Upper lobe of right lung (tissue), 1 donor: ENCODE measurements at regions not wholly inside any gene's neighbourhood (a gene's known extent, or its start where the extent isn't known, plus 50 kb on each side); places are given as distances from the start of the nearest gene placed in this dataset.
"Not testable (repeated sequence)": the region's sequence is repeated elsewhere in the genome, so short reads cannot be mapped to it uniquely, and the experiment has no call there.

Experiments
- ATAC-seq: fragments of 200-7000 bp; cut with Tn5 transposase; one replicate; pipeline ENCODE4 v1.9.1; 2020; ENCODE audit warnings: mild to moderate bottlenecking, moderate library complexity
- DNase-seq: peaks from one replicate; pipeline ENCODE4 v3.0.0-alpha.2; 2020
- H3K27ac ChIP-seq: fragments of 200-600 bp; one replicate; pipeline ENCODE4 v1.8.0; 2022
- H3K27me3 ChIP-seq: fragments of 200-600 bp; one replicate; pipeline ENCODE4 v1.8.0; 2022; ENCODE audit warnings: mild to moderate bottlenecking
- H3K36me3 ChIP-seq: fragments of 200-600 bp; one replicate; pipeline ENCODE4 v1.8.0; 2022
- H3K4me1 ChIP-seq: fragments of 200-600 bp; one replicate; pipeline ENCODE4 v1.8.0; 2022
- H3K4me3 ChIP-seq: fragments of 200-600 bp; one replicate; pipeline ENCODE4 v1.8.0; 2022; ENCODE audit warnings: mild to moderate bottlenecking
- H3K9me3 ChIP-seq: fragments of 200-600 bp; one replicate; pipeline ENCODE4 v1.8.0; 2022
- CTCF ChIP-seq: fragments of 200-600 bp; IDR thresholded peaks from one replicate; pipeline ENCODE4 v1.8.0; 2022; ENCODE audit warnings: antibody characterized with exemption
- intact Hi-C: fragments of 100-400 bp; cut with DNase I; formaldehyde crosslinking; loops from one replicate; pipeline ENCODE4 v1.11.0; 2022
- donor health status: DM: no; HTN: yes; CAD: no; lungs with severe emphysema.

GRCh38 chrY:12496007-12496406 is 205.0 kb upstream of the USP9Y start:
- Histone ChIP-seq H3K4me3 (no peak overlapping the region), H3K27me3 (no peaks in the 10 kb centered on the region), H3K4me1 (no peaks in the 10 kb centered on the region), H3K36me3 (no peaks in the 10 kb centered on the region), H3K27ac (no peak overlapping the region), H3K9me3 (no peaks in the 10 kb centered on the region)
- ATAC-seq (no peak), DNase-seq (no peak)
- no peak for TF ChIP-seq CTCF
- intact Hi-C loops = no loop called here

DNA sequence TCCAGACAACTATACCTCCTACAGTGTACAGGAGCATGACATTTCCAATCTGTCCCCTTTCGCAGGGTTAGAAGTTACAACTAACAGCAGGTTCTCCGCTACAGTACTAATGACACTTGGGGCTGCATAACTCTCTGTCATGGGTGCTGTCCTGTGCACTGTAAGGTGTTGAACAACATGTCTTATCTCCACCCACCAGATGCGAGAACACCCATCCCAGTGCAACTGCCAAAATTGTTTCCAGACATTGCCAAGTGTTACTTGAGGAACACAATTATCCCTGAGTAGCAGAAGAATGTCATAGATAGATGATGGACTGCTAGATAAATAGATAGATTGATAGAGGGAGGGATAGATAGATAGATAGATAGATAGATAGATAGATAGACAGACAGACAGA is 200.9 kb upstream of the USP9Y start:
- no peaks in the 10 kb centered on the region for H3K4me1 ChIP-seq
- no peaks in the 10 kb centered on the region for H3K36me3 ChIP-seq
- intact Hi-C loops = no loop called here
- no peaks in the 10 kb centered on the region for H3K27me3 ChIP-seq
- H3K27ac ChIP-seq = no peak overlapping the region
- ATAC-seq (no peak), DNase-seq (no peak)
- no peak overlapping the region for H3K4me3 ChIP-seq
- no peaks in the 10 kb centered on the region for H3K9me3 ChIP-seq
- TF ChIP-seq CTCF = no peak

- ATAC-seq, H3K27ac ChIP-seq, H3K4me3 ChIP-seq, H3K27me3 ChIP-seq, H3K36me3 ChIP-seq, H3K9me3 ChIP-seq, H3K4me1 ChIP-seq, intact Hi-C loops, DNase-seq: not testable (repeated sequence)
Observed at GRCh38 chrY:12504028-12504427, 197.0 kb upstream of the USP9Y start.

DNA sequence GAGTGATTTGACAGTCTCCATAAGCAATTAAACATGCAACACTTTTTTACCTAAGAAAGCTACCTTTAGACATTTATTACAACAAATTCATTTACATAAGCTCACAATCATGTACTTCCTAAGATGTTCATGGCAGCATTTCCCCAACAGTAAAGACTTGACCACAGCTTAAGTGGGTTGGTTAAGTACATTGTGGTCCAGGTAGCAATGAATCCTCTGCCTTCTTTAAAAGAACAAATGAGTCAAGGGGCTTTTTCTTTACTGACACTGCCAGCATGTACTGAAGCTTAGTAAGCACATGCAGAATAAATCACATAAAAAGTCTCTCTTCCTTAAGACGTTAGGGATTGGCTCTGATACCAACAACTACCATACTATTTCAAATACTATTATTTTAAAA is 183.7 kb upstream of the USP9Y start:
- Histone ChIP-seq H3K27me3 (no peaks in the 10 kb centered on the region), H3K36me3 (no peaks in the 10 kb centered on the region), H3K4me3 (no peak overlapping the region), H3K27ac (no peak overlapping the region), H3K9me3 (no peaks in the 10 kb centered on the region), H3K4me1 (no peaks in the 10 kb centered on the region)
- ATAC-seq (no peak), DNase-seq (no peak)
- intact Hi-C loops = no loop called here
- TF ChIP-seq CTCF = no peak

DNA sequence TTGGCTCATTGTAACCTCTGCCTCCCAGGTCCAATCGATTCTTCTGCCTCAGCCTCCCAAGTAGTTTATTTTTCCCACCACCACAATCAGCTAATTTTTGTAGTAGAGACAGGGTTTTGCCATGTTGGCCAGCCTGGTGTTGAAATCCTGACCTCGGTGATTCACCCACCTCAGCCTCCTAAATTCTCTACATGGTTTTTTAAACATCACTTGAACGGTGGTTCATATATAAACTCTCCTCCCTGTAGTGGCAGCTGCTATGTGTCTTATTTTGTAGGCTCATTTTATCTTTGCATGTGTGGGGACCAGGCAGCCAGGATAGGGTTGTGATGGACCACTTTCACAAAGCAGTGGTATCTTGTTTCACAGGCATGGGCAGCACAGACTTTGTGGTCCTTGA is 175.8 kb upstream of the USP9Y start:
- intact Hi-C loops = no loop called here
- no peaks in the 10 kb centered on the region for H3K4me1 ChIP-seq

GRCh38 chrY:12526362-12527063 is 174.5 kb upstream of the USP9Y start:
- Histone ChIP-seq H3K27ac (no peak overlapping the region), H3K4me1 (no peaks in the 10 kb centered on the region), H3K36me3 (no peaks in the 10 kb centered on the region), H3K9me3 (no peaks in the 10 kb centered on the region), H3K27me3 (no peaks in the 10 kb centered on the region), H3K4me3 (no peak overlapping the region)
- ATAC-seq (no peak), DNase-seq (no peak)
- no peak for TF ChIP-seq CTCF
- intact Hi-C loops = no loop called here

More for the DNA sequence above, 175.8 kb upstream of the USP9Y start:
- no peak for TF ChIP-seq CTCF
- Histone ChIP-seq H3K9me3 (no peaks in the 10 kb centered on the region), H3K27me3 (no peaks in the 10 kb centered on the region), H3K4me3 (no peak overlapping the region), H3K36me3 (no peaks in the 10 kb centered on the region), H3K27ac (no peak overlapping the region)
- DNase-seq (no peak), ATAC-seq (no peak)
